SK-N-SH (cell line): ENCODE measurements at regions not wholly inside any gene's neighbourhood (a gene's known extent, or its start where the extent isn't known, plus 50 kb on each side); places are given as distances from the start of the nearest gene placed in this dataset.

Source experiments
- CTCF ChIA-PET: fragments of 300-600, 350-600 bp; formaldehyde crosslinking; extraction: SDS; loops from one replicate; lab custom pipeline; 2021; lab: Yijun Ruan, JAX
- POLR2A ChIA-PET: fragments of 350-600 bp; sonication (Branson Sonifier 250); formaldehyde crosslinking; extraction: SDS; loops from one replicate; lab custom pipeline; 2020; ENCODE audit warnings: antibody characterized with exemption, inconsistent platforms; lab: Yijun Ruan, JAX
- DNase-seq: peaks from one replicate; pipeline ENCODE4 v3.0.0; 2012
- H2AFZ ChIP-seq: fragments of 200-600 bp; sonication (generic); 2 replicates; pipeline ENCODE4 v1.8.1; 2016; ENCODE audit warnings: antibody characterized with exemption, mild to moderate bottlenecking, low read depth
- H3F3A ChIP-seq: fragments of 200-600 bp; sonication (generic); replicated peaks from 2 replicates; pipeline ENCODE3; 2016; ENCODE audit warnings: antibody characterized with exemption, mild to moderate bottlenecking; ENCODE audit not compliant: insufficient read depth
- H3K27ac ChIP-seq, 2 experiments: fragments of 200-500 bp in 1 of 2; fragments of 200-600 bp in 1 of 2; sonication (Bioruptor generic) in 1 of 2; sonication (generic), shearing (Covaris generic) in 1 of 2; 2 replicates each; pipeline versions ENCODE4 v1.5.1 to v1.6.1; 2014 to 2016; ENCODE audit warnings: low read depth in 2 of 2, inconsistent platforms in 1 of 2, low read length in 1 of 2, mild to moderate bottlenecking in 1 of 2, mixed read lengths in 1 of 2
- H3K27me3 ChIP-seq: fragments of 200-600 bp; sonication (generic), shearing (Covaris generic); 2 replicates; pipeline ENCODE4 v1.6.1; 2016; ENCODE audit warnings: mixed run types; ENCODE audit not compliant: insufficient read depth
- H3K36me3 ChIP-seq, 2 experiments: fragments of 200-500 bp in 1 of 2; fragments of 200-600 bp in 1 of 2; sonication (Bioruptor generic) in 1 of 2; sonication (generic) in 1 of 2; replicated peaks in 1 of 2; 2 replicates each; pipeline versions ENCODE3 to v1.5.1; 2014 to 2016; ENCODE audit warnings: low read length in 1 of 2, mild to moderate bottlenecking in 1 of 2; ENCODE audit not compliant: insufficient read depth in 2 of 2, control insufficient read depth in 1 of 2
- H3K4me1 ChIP-seq, 2 experiments: fragments of 200-500 bp in 1 of 2; fragments of 200-600 bp in 1 of 2; sonication (Bioruptor generic) in 1 of 2; sonication (generic), shearing (Covaris generic) in 1 of 2; 2 replicates each; pipeline versions ENCODE4 v1.5.1 to v1.6.1; 2014 to 2016; ENCODE audit warnings: low read depth in 1 of 2, low read length in 1 of 2, mixed run types in 1 of 2; ENCODE audit not compliant: insufficient read depth in 2 of 2, control insufficient read depth in 1 of 2
- H3K4me2 ChIP-seq: fragments of 200-600 bp; sonication (generic), shearing (Covaris generic); 2 replicates; pipeline ENCODE4 v1.6.1; 2017; ENCODE audit warnings: mixed run types
- H3K4me3 ChIP-seq, 2 experiments: fragments of 200-500 bp in 1 of 2; fragments of 200-600 bp in 1 of 2; sonication (Bioruptor generic) in 1 of 2; sonication (generic), shearing (Covaris generic) in 1 of 2; 2 replicates each; pipeline versions ENCODE4 v1.5.1 to v1.8.1; 2014 to 2016; ENCODE audit warnings: low read depth in 2 of 2, inconsistent platforms in 1 of 2, low read length in 1 of 2, mild to moderate bottlenecking in 1 of 2, mixed read lengths in 1 of 2, moderate library complexity in 1 of 2
- H3K79me2 ChIP-seq: fragments of 200-600 bp; sonication (generic); 2 replicates; pipeline ENCODE4 v1.8.1; 2017; ENCODE audit warnings: mild to moderate bottlenecking; ENCODE audit not compliant: insufficient read depth
- H3K9ac ChIP-seq: fragments of 200-600 bp; sonication (generic); 2 replicates; pipeline ENCODE4 v1.6.1; 2017; ENCODE audit warnings: mixed run types
- H3K9me2 ChIP-seq: fragments of 200-600 bp; sonication (generic); 2 replicates; pipeline ENCODE4 v1.6.1; 2017; ENCODE audit warnings: mixed run types
- H3K9me3 ChIP-seq: fragments of 200-600 bp; sonication (generic); 2 replicates; pipeline ENCODE4 v1.6.1; 2017; ENCODE audit warnings: mixed run types, mild to moderate bottlenecking, moderate library complexity
- H4K20me1 ChIP-seq: fragments of 200-600 bp; sonication (generic); 2 replicates; pipeline ENCODE4 v1.6.1; 2017; ENCODE audit warnings: mild to moderate bottlenecking, mixed run types; ENCODE audit not compliant: insufficient read depth
- CTCF ChIP-seq: fragments of 200-600 bp; sonication (generic); IDR thresholded peaks from 2 replicates; pipeline ENCODE4 v1.6.1; 2017; ENCODE audit warnings: antibody characterized with exemption, mild to moderate bottlenecking, moderate library complexity
- EP300 ChIP-seq, 2 experiments: IDR thresholded peaks; 2 replicates each; pipeline versions ENCODE4 v1.4.0 to v1.6.1; 2012; ENCODE audit warnings: borderline replicate concordance in 1 of 2, low read depth in 1 of 2, low read length in 1 of 2
- FOXJ3 ChIP-seq: sonication (generic); formaldehyde crosslinking; IDR thresholded peaks from 2 replicates; pipeline ENCODE4 v1.5.1; 2020; ENCODE audit warnings: mild to moderate bottlenecking, missing genetic modification reagents
- GATA2 ChIP-seq: sonication (generic); formaldehyde crosslinking; IDR thresholded peaks from 2 replicates; pipeline ENCODE4 v1.5.0; 2020; ENCODE audit warnings: mild to moderate bottlenecking, missing genetic modification reagents
- IRF3 ChIP-seq: fragments of 150-350 bp; IDR thresholded peaks from 2 replicates; pipeline ENCODE4 v1.6.1; 2016; ENCODE audit warnings: mild to moderate bottlenecking, low read depth, low read length
- MAX ChIP-seq: IDR thresholded peaks from 2 replicates; pipeline ENCODE4 v1.4.0; 2012; ENCODE audit warnings: low read depth
- MEF2A ChIP-seq: IDR thresholded peaks from 2 replicates; pipeline ENCODE4 v1.4.0; 2012; ENCODE audit warnings: low read depth, borderline replicate concordance
- MXI1 ChIP-seq: IDR thresholded peaks from 2 replicates; pipeline ENCODE4 v1.6.1; 2012; ENCODE audit warnings: mild to moderate bottlenecking, low read depth, low read length, improper control_type of control experiment
- NFIC ChIP-seq: IDR thresholded peaks from 2 replicates; pipeline ENCODE4 v1.4.0; 2012; ENCODE audit warnings: borderline replicate concordance
- NRF1 ChIP-seq: IDR thresholded peaks from 2 replicates; pipeline ENCODE4 v1.6.1; 2012; ENCODE audit warnings: low read depth, mild to moderate bottlenecking, low read length
- RCOR1 ChIP-seq: fragments of 150-350 bp; IDR thresholded peaks from 2 replicates; pipeline ENCODE4 v1.6.1; 2017; ENCODE audit warnings: antibody characterized with exemption, low read length
- SIN3A ChIP-seq: IDR thresholded peaks from 2 replicates; pipeline ENCODE4 v1.6.1; 2012; ENCODE audit warnings: low read depth, mild to moderate bottlenecking, low read length, moderate library complexity, borderline replicate concordance
- TAF1 ChIP-seq: IDR thresholded peaks from 2 replicates; pipeline ENCODE4 v1.6.1; 2012; ENCODE audit warnings: low read depth, mild to moderate bottlenecking, low read length, moderate library complexity, borderline replicate concordance
- WGBS: methylation state at CpG from one replicate; pipeline ENCODE4 v1.1.6; 2017; ENCODE audit warnings: low lambda C conversion rate; 5-methylcytosine and 5-hydroxymethylcytosine counted together

GRCh38 chr2:67075530-67076238 is 321.4 kb upstream of the ETAA1 start:
- Histone ChIP-seq H3K9me3 (no peaks in the 10 kb centered on the region), H3K4me2 (no peak overlapping the region), H3K27ac (no peak overlapping the region), H3K27me3 (no peaks in the 10 kb centered on the region), H2AFZ (no peak overlapping the region), H4K20me1 (no peaks in the 10 kb centered on the region), H3K79me2 (no peaks in the 10 kb centered on the region), H3F3A (no peaks in the 10 kb centered on the region), H3K36me3 (no peaks in the 10 kb centered on the region), H3K4me3 (no peak overlapping the region), H3K9ac (no peak overlapping the region), H3K4me1 (no peaks in the 10 kb centered on the region), H3K9me2 (no peaks in the 10 kb centered on the region)
- ChIA-PET CTCF (interaction anchor here (1.7 kb wide), 1 partner anchor 9 kb away, joined by 3 read pairs; no protein-coding TSS in a partner anchor), POLR2A (no interaction called here)
- no peak for DNase-seq
- TF ChIP-seq FOXJ3 (CRISPR knock-in tag): no peak
- TF ChIP-seq GATA2: peak; percentile 53; the same call in 1 of the 2 replicates
- 69% methylated on average over 3 of the region's 3 CpGs for WGBS

GRCh38 chr2:67076239-67076624 is 320.9 kb upstream of the ETAA1 start:
- TF ChIP-seq MEF2A (no peak), SIN3A (no peak), NRF1 (no peak), IRF3 (no peak), GATA2 (no peak), RCOR1 (no peak)
- POLR2A ChIA-PET: no interaction called here
- no peaks in the 10 kb centered on the region for H3K27me3 ChIP-seq

GRCh38 chr2:67079729-67080128 is 317.4 kb upstream of the ETAA1 start:
- DNase-seq: no peak
- no peaks in the 10 kb centered on the region for H3F3A ChIP-seq
- H3K79me2 ChIP-seq: no peaks in the 10 kb centered on the region
- no peaks in the 10 kb centered on the region for H3K4me1 ChIP-seq
- H4K20me1 ChIP-seq: no peaks in the 10 kb centered on the region
- H3K4me2 ChIP-seq: no peak overlapping the region
- no peaks in the 10 kb centered on the region for H3K36me3 ChIP-seq
- H3K27ac ChIP-seq: no peak overlapping the region
- H3K9ac ChIP-seq: no peak overlapping the region
- no peaks in the 10 kb centered on the region for H3K9me2 ChIP-seq
- WGBS: 63% methylated on average over 3 of the region's 3 CpGs
- POLR2A ChIA-PET: no interaction called here
- no peak for TF ChIP-seq MAX
- no peak for TF ChIP-seq TAF1
- no peak for TF ChIP-seq NFIC
- TF ChIP-seq CTCF: no peak
- no peak for TF ChIP-seq MXI1
- TF ChIP-seq MEF2A: no peak
- TF ChIP-seq EP300 (IDR thresholded peaks at IDR 0.05; ENCODE audit: borderline replicate concordance in 1 of 2, low read depth in 1 of 2, low read length in 1 of 2): no peak
- TF ChIP-seq SIN3A: no peak
- CTCF ChIA-PET: interaction anchor here (1.5 kb wide), 1 partner anchor 29 kb away, joined by 3 read pairs; no protein-coding TSS in a partner anchor
- H3K4me3 ChIP-seq: no peak overlapping the region
- H3K27me3 ChIP-seq: no peaks in the 10 kb centered on the region
- H3K9me3 ChIP-seq: no peaks in the 10 kb centered on the region
- no peak overlapping the region for H2AFZ ChIP-seq

More at GRCh38 chr2:67076239-67076624, 320.9 kb upstream of the ETAA1 start:
- CTCF ChIA-PET: interaction anchor here (0.9 to 1.7 kb wide), 2 partner anchors 9 kb away, joined by 3 to 4 read pairs; no protein-coding TSS in a partner anchor
- H2AFZ ChIP-seq: no peak overlapping the region
- H4K20me1 ChIP-seq: no peaks in the 10 kb centered on the region
- H3K79me2 ChIP-seq: no peaks in the 10 kb centered on the region
- H3K9me2 ChIP-seq: no peaks in the 10 kb centered on the region
- H3K27ac ChIP-seq: no peak overlapping the region
- DNase-seq: no peak
- H3K4me3 ChIP-seq: no peak overlapping the region
- H3K36me3 ChIP-seq: no peaks in the 10 kb centered on the region
- H3K9ac ChIP-seq: no peak overlapping the region
- H3K9me3 ChIP-seq: no peaks in the 10 kb centered on the region
- H3K4me1 ChIP-seq: no peaks in the 10 kb centered on the region
- 44% methylated on average over 1 of the region's 1 CpG for WGBS
- H3K4me2 ChIP-seq: no peak overlapping the region
- no peaks in the 10 kb centered on the region for H3F3A ChIP-seq
